Hematopoietic multipotent progenitor cell treated with erythropoietin and hydrocortisone succinate and interleukin-3 and kit ligand, for 8 days (in vitro differentiated cells): ENCODE measurements at regions not wholly inside any gene's neighbourhood (a gene's known extent, or its start where the extent isn't known, plus 50 kb on each side); places are given as distances from the start of the nearest gene placed in this dataset.
"Not testable (repeated sequence)": the region's sequence is repeated elsewhere in the genome, so short reads cannot be mapped to it uniquely, and the experiment has no call there.

Source experiments
- DNase-seq: peaks from one replicate; pipeline ENCODE4 v3.0.0-alpha.2; 2015

DNA sequence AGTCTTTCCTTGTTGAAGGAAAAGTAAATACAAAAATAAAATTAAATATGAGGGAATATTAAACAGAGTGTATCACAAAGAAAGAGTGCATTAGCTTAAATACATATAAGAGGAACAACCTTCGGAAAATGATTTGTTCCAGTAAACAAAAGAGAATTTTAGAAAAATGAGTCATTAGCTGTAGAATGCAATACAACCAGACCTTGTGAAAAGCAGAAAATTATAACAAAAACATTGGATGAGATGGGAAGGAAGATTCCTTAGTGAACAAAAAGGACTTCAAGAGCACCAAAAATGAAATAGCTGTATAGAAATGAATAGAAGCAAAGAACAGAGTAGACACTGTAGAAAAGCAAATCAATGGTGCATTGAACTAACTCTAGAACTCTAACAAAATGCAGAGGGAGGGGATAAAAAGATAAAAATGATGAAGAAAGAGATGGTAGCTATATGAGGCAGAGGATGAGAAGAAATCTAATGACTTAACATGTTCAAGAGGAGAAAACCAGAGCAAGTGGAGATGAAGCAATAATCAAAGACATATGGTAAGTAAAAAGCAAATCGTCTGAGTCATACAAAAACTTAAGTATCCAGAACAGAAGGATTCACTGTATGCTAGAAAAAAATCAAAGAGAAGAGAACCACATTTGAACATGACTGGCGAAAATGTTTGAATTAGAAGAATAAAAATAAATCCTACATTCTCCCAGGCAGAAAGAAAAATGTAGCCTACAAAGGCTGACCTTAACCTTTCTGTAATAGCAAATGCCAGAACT is 190.5 kb downstream of the TMEM26 start:
- no peak for DNase-seq

DNA sequence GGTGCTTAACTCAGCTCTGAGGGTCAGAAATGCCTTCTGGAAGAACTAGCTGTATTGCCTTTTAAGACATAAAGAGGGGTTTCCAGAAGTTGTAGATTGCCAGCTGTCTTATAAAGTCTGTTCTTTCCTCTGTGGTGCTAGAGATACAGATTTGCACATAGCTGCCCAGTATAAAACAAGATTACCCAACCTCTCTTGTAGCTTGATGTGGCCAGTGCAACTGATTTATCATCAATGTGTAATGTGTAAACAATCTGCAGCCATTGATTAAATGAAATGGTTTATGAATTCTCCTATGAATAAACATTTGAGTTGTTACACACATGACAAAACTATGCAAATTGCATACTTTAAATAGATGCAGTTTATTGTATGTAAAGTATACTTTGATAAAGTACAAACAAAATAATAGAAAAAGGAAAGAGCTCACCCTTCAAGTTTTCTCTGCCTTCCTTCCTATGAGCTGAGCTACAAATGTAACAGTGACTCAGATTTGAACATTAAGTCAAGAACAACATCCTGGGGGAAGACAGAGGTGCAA is 195.2 kb downstream of the TMEM26 start:
- no peak for DNase-seq

DNA sequence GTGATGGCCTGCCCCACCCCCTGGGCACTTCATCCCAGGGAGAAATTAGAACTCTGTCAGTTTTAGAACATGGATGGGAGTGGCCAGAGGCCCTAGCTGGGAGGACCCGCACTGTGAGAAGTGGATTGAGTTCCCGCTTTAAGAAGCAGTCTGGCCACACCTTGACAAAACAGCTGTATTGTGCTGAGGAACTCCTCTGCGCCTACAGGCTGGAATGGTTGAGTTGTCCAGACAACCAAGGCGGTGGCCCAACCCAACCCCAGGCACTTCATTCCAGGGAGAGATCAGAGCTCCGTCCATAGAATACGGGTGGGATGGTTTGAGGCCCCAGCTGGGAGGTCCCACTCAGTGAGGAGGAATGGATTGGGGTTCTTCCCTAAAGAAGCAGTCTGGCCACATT is 196.0 kb downstream of the TMEM26 start:
- DNase-seq: no peak

DNA sequence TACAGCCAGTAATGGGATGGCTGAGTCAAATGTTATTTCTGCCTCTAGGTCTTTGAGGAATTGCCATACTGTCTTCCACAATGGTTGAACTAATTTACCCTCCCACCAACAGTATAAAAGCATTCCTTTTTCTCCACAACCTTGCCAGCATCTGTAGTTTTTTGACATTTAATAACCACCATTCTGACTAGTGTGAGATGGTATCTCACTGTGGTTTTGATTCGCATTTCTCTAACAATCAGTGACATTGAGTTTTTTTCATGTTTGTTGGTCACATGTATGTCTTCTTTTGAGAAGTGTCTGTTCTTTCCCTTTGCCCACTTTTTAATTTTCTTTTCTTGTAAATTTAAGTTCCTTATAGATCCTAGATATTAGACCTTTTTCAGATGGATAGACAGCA is 200.9 kb downstream of the TMEM26 start:
- not testable (repeated sequence) for DNase-seq

DNA sequence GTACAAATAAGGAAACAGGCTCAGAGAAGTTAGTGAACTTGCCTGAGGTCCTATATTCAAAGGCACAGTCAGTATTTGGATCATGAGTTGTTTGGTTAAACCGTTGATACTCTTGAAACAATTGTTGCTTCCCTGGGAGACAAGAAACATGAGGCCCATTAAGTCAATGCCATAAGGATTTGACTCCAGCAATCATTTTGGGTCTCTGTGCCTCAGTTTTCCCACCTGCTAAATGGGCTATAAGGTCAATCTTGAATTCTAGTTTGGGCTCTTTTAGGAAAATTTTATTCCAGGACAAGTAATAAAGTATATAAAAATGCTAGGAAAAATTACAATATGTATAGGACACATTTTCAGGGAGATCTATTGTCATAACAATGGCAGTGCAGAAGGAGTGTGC is 202.1 kb downstream of the TMEM26 start:
- no peak for DNase-seq

DNA sequence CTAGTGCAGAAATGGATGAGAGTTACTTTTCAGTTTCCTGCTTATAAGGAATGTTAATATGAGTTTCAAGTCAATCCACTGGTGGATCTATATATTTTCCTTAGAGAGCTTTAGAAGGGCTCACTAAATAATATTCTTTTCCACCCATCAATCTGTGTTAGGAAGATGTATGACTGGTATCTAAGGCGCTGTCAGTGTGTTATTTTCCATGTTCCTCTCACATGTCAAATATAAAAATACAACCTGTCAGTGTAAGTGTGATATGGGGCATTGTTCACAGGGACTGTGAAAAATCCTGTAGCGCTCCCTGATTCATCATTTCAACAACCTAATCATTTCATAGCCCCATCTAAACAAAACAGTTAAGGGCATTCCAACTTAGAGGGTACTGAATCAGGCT is 203.1 kb downstream of the TMEM26 start:
- no peak for DNase-seq

DNA sequence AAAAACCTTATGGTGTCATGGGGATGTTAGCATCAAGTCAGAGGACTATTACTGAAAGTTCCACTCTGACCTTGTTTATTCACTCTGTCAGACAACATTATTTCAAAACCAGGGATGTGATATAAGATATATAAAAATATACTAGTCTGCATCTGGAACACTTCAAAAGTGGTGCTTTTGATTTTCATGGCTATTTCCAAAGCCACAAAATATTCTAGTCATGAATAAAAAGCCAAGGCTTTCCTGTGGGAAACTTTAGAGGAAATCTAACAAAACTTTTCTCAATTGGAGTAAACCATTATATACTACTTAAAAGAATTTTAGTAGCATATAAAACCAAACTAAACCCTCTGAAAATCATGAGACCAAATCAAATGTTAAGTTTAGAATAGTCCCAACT is 205.2 kb downstream of the TMEM26 start:
- no peak for DNase-seq

DNA sequence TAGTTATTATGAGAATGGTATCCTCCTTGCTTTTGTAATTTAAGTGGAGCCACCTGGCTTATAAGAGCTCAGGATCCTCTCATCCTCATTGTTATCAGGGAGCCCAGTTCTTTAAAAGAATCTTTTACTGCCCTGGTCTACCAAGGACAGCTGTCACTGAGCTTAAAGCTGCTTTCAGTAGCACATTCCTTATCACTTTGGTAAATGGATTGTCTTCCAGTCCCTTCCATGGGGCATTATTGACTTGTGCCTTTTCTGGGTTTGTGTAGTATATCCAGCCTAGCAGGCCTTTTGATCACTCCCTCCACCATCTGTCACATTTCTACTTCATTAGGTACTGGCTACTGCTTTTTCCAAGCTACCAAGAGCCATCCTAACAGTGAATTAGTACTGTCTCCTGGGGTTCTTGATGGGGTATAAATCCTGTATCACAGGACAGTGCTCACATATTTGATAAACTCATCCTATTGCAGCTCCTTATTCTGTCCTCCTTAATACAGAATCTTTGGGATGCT is 208.9 kb downstream of the TMEM26 start:
- no peak for DNase-seq

DNA sequence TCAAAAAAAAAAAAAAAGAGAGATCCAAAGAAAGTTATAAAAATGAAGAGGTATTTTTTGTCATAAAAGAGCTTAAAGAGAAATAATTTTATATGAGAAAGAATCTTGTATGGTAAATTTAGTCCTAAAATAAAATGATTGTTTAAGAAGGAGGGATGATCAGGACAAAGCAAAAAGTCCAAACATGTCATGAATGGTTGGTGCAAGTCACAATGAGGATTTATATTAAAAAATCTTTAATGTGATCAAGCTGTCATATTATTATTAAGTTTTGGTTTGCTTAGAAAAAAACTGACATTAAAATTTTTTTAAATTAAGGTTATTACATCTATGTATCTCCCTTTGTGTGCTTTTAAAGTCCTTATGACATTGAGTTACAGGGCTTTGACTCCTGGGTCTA is 220.4 kb downstream of the TMEM26 start:
- no peak for DNase-seq

DNA sequence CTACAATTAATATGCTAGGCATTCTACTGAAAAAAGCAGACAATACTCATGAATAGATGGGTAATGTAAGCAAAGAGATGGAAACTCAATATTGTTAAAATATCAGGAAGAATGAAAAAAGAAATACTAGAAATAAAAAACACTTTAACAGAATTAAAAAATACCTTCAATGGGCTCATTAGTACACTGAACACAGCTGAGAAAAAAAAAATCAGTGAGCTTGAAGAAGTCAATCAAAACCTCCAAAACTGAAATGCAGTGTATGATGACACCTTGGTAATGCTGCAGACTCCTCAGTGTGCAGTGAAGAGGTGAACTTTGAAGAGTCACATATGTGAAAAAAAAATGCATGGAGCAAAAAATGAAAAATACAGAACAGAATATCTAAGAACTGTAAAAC is 227.2 kb downstream of the TMEM26 start:
- no peak for DNase-seq

DNA sequence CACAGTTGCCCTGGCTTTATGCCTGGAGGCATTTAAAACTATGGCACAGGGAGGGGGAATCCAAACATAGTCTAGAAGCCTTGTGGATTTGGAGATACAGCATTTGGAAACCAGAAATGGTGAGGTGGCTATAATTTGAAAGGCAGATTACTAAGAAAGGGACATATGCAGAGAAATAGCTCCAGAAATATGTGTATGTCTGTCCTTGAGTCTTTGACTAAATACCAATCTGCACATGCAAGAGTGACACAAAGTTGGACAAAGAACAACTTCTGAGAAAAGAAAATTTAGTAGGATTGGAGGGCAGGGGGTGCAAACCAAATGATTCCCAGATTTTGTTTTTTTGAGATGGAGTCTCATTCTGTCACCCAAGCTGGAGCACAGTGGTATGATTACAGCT is 229.6 kb downstream of the TMEM26 start:
- DNase-seq: no peak

DNA sequence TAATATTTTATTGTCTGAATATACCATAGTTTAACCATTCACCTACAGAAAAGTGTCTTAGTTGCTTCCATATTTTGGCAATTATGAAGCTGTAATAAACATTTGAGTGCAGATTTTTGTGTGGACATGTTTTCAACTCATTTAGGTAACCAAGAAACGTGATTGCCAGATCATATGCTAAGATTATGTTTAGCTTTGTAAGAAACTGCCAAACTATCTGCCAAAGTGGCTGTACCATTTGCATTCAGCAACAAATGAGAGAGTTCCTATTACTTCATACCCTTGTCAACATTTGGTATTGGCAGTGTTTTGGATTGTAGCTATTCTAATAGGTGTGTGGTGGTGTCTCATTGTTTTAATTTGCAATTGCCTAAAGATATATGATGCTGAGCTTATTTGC is 233.5 kb downstream of the TMEM26 start:
- DNase-seq: no peak

DNA sequence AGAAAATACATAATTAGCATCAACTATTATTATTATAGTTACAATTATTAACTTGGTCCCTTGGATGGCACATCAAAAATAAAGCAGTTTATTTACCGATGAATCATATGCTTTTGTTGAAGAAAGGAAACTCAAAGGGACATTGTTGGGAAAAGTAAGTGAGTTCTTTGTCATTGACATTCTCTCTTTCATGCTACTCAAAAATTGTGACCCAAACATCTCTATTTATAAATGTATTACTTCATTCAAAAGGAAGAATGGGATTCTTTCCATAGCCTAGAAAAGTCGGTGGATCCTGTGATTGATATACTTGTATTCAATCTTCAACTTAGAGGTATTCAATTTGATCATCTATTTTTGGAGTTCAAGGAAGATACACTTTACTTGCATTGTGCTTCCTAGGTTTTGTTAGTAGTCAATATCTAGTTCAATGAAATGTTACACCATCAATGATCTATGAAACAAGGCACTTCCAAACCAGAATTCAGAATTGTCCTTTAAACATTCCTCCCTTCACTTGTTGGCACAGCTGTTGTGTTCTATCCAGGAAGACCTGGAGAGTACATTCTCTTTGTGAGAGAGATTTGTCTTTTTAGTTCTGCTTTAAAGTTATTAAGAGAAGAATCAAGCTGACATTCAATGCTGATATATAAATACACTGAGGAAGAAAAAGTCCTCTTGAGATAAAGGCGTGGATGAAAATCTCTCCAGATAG is 235.2 kb downstream of the TMEM26 start:
- no peak for DNase-seq

DNA sequence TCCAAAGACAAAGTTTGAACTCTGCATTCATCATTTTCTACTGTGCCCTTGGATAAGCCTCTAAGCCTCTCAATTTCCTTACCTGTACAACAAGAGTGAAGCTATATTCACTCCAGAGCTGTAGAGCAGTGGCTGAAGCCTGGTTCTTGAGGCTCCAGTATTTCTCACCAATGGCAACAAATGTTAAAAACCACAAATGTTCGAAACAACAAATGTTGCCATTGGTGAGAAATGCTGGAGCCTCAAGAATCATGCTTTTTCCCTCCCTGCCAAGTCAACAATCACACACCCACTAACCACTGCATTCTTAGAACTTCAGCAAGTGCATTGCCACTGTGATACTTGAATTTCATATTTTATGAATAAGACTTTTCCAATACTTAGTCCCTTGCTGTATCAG is 237.9 kb downstream of the TMEM26 start:
- DNase-seq: no peak

DNA sequence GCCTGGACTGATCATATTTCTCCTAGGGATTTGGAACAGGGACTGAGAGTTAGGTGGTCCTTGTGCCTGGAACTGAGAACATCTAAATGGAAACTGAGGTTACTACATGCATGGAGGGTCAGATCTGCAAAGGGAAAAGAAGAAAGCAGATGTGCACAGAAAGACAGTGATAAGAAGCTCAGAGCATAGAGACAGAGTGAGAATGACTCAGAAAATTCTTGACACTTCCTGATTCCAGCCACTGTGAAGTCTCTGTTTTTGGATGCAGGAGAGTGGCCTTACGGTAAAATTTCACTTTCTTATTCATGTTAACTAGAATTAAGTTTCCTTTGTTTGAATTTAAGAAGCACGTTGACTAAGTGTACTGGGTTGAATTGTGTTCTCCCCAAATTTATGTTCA is 241.7 kb downstream of the TMEM26 start:
- no peak for DNase-seq

DNA sequence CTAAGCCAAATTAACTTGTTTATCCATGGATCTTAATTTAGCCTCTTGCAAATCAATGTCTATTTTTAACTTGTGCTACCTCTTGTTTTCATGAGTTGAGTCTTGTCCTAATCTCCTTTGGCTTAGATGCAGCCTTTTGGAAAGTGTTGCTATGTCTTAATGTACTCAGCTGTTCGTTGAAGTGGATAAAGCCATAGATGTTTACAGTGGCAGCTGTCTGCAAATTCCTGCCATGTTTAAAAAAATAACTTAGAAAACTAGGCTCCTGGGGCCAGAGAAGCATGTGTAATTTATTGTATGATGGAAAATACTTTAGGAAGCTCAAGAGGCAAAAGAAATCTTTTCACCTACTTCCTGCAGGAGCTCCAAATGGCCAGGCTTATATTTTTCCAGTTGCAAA is 253.1 kb upstream of the RHOBTB1 start:
- no peak for DNase-seq

DNA sequence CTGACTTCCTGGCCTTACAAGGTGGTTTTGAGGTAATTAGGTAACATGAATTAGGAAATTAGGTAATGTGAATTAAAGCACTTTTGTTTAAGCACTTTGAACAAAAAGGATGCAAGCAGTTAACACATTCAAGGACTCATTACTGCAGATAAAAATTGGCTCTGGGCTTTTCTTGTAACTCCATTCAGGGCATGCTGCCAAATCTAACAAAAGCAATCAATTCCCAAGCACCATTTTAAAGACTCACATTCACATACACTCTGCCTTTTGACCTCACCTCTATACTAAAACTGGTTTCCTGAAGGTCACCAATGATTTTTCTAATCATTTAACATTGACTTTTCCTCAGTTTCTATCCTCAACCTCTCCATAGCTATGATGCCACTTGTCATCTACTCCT is 251.2 kb upstream of the RHOBTB1 start:
- DNase-seq: no peak

DNA sequence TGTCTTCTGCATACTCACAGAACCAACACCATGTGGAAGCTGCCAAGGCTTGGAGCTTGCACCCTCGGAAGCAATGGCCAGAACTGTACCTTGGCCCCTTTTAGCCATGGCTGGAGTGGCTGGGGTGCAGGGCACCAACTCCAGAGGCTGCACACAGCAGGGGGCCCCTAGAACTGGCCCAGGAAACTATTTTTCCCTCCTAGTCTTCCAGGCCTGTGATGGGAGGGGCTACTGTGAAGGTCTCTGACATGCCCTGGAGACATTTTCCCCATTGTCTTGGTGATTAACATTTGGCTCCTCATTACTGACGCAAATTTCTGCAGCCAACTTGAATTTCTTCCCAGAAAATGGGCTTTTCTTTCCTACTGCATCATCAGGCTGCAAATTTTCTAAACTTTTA is 248.6 kb upstream of the RHOBTB1 start:
- DNase-seq: not testable (repeated sequence)

DNA sequence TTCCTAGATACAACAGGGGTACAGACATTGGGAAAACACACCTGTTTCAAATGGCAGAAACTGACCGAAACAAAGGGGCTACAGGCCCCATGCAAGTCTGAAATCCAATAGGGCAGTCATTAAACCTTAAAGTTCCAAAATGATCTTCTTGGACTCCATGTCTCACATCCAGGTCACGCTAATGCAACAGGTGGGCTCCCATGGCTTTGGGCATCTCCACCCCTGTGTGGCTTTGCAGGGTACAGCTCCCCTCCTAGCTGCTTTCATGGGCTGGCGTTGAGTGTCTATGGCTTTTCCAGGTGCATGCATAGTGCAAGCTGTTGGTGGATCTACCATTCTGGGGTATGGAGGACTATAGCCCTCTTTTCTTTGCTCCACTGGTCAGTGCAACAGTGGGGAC is 248.1 kb upstream of the RHOBTB1 start:
- DNase-seq: no peak

DNA sequence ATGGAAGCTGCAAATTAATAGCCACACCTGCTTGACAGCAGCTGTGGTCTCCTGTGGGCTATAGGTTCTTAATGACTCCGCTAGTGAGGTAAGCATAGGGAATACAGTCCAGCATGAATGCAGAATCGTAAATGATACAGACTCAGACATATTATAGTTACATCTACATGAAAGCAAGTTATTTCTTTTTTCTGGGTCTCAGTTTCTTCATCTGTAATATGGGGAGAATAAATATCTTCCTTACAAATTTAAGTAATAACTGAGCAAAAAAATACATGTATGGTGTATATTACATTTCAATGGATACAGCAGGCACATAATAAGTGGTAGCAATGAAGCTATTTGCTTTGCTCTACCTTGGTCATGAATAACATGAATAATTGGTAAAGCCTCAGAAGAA is 245.9 kb upstream of the RHOBTB1 start:
- DNase-seq: no peak

DNA sequence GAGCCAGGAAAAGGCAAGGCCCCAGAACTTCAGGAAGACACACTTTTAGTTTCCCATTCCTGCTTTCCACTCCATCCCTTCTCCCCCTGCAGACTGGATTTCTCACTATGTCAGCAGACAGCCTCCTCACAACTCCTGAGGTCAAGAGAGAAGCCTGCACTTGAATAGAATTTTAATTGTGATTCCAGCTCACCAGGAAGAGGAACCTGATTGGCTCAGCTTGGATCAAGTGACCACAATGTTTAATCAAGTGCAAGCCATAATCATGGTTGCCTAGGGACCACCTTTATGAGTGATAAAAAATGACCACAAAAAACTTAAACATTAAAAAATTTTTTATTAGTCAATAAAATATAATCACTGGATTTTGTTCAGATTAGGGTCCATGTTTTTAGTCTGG is 244.7 kb upstream of the RHOBTB1 start:
- no peak for DNase-seq

DNA sequence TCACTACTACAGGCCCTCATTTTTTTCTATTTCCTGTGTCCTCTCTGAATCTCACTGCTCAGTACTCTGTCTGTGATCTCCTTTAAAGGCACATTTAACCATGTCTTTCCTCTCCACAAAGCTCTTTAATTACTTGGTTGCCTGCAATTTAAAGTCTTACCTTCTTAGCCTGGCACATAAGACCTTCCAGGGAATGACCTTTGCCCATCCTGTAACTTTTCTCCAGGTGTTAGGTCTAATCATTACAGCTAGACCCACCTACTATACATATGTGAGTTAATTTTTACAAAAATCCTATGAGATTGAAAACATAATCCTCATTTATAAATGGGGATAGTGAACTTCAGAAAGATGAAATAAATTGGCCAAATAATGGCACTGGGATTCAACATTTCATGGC is 244.1 kb upstream of the RHOBTB1 start:
- no peak for DNase-seq

DNA sequence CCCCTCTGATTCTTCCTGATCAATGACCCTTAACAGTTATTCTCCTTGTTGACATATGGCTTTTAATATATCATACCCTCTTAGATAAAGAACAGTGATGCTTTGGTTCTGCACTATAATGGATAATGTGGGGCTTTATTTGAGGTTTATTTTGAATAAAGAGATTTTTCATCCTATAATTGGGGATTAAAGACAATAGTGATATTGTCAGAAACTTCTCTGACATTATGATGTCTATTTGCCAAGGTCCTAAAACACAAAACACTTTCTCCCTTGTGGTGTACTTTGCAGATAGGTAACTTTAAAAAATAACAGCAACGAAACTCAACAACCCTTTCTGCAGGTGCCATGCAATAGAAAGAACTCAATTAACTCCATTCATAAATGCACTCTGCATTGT is 243.6 kb upstream of the RHOBTB1 start:
- no peak for DNase-seq

DNA sequence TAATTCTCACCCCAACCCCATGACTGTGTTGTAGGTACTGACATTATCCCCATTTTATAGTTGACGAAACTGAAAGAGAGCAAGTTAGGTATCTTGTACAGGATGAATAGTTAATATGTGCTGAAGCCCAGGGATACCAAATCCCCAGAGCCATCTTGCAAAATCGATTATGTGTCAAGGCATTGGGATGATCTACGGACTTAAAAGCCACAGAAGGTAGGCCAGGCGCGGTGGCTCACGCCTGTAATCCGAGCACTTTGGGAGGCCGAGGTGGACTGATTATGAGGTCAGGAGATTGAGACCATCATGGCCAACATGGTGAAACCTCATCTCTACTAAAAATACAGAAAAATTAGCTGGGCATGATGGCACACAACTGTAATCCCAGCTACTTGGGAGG is 242.4 kb upstream of the RHOBTB1 start:
- DNase-seq: no peak
